ENCODE measurements at regions not wholly inside any gene's neighbourhood (a gene's known extent, or its start where the extent isn't known, plus 50 kb on each side); places are given as distances from the start of the nearest gene placed in this dataset.
"Not testable (repeated sequence)": the region's sequence is repeated elsewhere in the genome, so short reads cannot be mapped to it uniquely, and the experiment has no call there.

DNA sequence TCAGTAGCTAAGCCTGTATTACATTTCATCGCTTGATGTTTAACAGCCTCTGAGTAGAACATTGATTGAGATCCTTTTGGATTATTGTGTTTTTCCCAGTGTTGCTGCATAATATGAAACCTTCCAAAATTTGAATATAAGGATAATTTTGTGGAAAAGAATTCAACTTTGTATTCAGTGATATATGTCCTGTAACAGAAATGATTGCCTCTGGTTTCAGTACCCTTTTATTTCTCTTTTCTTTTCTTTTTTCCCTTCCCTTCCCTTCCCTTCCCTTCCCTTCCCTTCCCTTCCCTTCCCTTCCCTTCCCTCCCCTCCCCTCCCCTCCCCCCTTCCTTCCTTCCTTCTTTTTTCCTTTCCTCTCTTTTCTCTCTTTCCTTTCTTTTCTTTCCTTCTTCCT lies 74.6 kb downstream of the UTRN start:
- DNase-seq (ENCODE audit: low read depth in 2 of 2) = no peak

DNA sequence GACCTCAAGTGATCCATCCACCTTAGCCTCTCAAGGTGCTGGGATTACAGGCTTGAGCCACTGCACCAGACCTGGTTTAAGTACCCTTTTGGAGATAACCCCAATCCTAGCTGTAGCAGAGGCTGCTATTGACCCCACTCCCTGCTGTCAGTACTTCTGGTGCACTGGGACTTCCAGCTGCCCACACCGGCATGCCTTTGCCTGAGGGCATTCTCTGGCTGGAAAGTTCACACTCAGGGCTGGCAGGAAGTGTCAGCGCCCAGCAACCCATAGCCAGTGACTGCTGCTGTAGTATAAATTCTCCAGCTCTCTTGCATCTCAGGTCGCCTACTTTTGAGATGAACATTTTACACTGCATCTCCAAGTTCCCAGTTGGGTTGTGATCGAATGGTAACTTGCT lies 75.3 kb downstream of the UTRN start:
- DNase-seq (ENCODE audit: low read depth in 2 of 2) = no peak

- no peak for DNase-seq (ENCODE audit: low read depth in 2 of 2)
Measured at GRCh38 chr6:144361016-144361415, 75.9 kb downstream of the UTRN start.

DNA sequence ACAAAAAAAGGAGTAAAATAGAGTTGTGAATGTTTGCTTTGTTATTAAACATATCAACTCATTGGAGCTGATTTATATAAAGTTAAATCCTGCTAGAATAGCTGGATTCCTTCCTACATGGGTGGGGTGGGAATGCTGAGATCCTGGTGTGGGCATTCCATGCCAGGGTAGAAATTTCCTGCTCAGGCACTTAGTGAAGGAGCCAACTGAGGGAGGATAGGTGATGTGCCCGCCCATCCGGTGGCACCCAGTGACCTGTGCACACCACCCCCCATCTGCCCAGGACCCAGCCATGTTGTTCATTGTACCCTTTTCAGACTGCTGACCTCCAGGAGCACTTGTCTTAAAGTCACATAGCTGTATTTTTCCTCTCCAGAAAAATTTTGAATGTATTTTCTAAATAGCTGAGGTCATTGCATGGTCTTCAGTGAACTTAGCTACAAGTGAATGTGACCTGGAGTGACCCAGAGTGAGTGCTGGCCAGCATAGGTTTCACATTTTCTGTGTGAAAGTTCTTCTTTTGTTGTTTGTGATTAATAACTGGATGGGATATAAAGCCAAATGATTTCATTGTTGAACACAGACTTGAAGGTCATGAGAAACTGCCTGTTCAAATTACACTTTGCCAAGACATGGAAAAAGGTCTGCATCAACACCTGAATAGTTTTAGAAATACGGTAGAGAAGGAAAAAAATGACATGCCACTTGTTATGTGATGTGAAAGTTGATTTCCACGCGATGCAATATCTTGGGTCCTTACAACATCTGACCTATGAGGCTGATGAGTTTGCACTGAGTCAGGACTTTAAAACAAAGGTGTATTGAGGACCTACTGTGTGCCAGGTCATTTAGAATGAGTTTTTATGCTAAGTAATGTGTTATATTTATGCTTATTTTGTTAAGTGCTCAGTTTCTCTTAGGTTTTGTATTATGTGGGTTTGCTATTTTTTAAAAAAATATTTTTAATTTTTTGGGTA lies 77.2 kb downstream of the UTRN start:
- DNase-seq (ENCODE audit: low read depth in 2 of 2) = no peak

DNA sequence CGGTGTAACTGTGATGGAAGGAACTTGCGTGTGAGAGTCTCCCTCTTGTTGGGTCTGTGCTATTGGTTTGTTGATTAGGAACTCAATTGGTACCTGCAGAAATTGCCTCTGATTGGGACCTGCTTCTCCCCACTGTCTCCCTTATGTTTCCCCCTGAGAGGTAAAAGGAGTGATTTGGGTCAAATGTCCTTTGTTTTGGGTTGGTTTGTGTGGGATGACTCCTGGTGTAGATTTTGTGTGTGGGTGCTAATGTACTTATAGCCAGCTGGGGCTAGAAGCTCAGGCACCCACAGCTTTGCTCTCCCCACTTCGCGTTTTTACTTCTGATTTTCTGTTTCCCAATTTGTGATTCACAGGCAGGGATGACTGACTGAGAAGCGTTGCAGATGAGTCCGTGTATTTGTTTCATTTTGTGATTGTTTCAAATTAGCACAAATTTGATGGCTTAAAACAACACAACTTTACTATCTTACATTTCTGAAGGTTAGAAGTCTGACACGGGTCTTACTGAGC lies 79.1 kb downstream of the UTRN start:
- DNase-seq (ENCODE audit: low read depth in 2 of 2) = no peak

- DNase-seq (ENCODE audit: low read depth in 2 of 2) = no peak
Measured at GRCh38 chr6:144364782-144365181, 79.6 kb downstream of the UTRN start.

GRCh38 chr6:144365271-144365670 lies 80.1 kb downstream of the UTRN start:
- DNase-seq (ENCODE audit: low read depth in 2 of 2) = no peak

DNA sequence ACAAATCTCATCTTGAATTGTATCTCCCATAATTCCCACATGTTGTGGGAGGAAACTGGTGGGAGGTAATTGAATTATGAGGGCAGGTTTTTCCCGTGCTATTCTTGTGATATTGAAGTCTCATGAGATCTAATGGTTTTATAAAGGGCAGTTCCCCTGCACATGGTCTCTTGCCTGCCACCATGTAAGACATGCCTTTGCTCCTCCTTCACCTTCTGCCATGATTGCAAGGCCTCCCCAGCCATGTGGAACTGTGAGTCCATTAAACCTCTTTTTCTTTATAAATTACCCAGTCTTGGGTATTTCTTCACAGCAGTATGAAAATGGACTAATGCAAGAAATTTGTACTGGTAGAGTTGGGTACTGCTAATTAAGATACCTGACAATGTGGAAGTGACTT lies 84.6 kb downstream of the UTRN start:
- not testable (repeated sequence) for DNase-seq (ENCODE audit: low read depth in 2 of 2)

DNA sequence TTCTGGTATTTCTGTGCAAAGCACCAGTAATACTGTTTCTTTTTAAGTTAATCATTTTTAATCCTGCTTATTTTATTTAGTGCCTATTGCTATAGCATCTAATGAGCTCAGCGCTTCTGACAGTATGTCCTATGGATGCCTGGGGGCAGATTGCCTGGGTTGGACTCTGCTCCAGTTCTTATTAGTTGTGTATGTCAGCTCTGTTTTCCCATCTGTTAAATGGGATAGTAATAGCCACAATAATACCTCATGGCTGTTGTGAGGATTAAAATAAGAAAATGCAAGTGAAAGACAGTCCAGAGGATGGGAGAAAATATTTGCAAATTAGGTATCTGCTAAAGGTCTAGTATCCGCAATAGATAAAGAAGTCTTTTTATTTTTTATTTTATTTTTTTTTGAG lies 87.0 kb downstream of the UTRN start:
- no peak for DNase-seq (ENCODE audit: low read depth in 2 of 2)

- DNase-seq (ENCODE audit: low read depth in 2 of 2) = no peak
Measured at GRCh38 chr6:144372611-144373594, 87.8 kb downstream of the UTRN start.

DNA sequence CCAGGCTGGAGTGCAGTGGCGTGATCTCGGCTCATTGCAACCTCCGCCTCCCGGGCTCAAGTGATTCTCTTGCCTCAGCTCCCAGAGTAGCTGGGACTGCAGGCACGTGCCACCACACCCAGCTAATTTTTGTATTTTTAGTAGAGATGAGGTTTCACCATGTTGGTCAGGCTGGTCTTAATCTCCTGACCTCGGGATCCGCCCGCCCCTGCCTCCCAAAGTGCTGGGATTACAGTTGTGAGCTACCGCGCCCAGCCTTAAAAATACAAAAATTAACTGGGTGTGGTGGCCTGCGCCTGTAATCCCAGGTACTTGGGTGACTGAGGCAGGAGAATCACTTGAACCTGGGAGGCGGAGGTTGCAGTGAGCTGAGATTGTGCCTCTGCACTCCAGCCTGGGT lies 89.4 kb downstream of the UTRN start:
- not testable (repeated sequence) for DNase-seq (ENCODE audit: low read depth in 2 of 2)

- no peak for DNase-seq (ENCODE audit: low read depth in 2 of 2)
Measured at GRCh38 chr6:144377586-144378210, 92.6 kb downstream of the UTRN start.

- DNase-seq (ENCODE audit: low read depth in 2 of 2) = no peak
Measured at GRCh38 chr6:144378437-144378836, 93.3 kb downstream of the UTRN start.

DNA sequence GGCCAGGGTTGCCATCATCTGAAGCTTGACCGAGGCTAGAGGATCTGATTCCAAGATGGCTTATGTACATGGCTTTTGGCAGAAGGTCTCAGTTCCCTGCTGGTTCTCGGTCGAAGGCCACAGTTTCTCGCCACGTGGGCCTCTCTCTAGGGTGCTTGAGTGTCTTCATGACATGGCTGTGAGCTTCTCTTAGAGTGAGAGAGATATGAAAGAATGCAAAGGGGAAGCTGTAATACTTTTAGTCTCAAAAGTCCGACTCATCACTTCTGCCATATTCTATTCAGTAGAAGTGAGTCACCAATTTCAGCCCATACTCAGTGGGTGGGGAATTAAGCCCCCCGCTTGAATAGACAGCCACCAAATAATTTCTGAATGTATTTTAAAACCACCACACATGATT lies 94.2 kb downstream of the UTRN start:
- DNase-seq (ENCODE audit: low read depth in 2 of 2) = no peak

DNA sequence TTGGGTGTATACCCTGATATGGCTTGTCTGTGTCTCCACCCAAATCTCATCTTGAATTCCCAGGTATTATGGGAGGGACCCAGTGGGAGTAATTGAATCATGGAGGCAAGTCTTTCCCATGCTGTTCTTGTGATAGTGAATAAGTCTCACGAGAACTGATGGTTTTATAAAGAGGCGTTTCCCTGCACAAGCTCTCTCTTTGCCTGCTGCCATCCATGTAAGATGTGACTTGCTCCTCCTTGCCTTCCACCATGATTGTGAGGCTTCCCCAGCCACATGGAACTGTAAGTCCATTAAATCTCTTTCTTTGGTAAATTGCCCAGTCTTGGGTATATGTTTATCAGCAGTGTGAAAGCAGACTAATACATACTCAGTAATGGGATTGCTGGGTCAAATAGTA lies 96.4 kb downstream of the UTRN start:
- DNase-seq (ENCODE audit: low read depth in 2 of 2) = not testable (repeated sequence)

- no peak for DNase-seq (ENCODE audit: low read depth in 2 of 2)
Measured at GRCh38 chr6:144383336-144383735, 98.2 kb downstream of the UTRN start.

DNA sequence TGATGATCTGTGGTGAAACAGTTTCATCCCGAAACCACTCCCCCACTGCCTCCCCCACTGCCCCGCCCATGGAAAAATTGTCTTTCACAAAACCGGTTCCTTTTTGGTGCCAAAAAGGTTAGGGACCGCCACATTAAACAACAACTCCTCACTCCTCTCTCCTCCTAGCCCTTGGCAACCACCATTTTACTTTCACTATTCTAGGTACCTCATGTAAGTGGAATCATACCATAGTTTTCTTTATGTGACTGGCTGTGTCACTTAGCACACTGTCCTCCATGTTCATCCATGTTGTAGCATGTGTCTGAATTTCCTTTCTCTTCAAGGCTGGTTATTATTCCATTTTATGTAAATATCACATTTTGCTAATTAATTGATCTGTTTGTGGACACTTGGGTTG lies 99.3 kb downstream of the UTRN start:
- DNase-seq (ENCODE audit: low read depth in 2 of 2) = no peak

DNA sequence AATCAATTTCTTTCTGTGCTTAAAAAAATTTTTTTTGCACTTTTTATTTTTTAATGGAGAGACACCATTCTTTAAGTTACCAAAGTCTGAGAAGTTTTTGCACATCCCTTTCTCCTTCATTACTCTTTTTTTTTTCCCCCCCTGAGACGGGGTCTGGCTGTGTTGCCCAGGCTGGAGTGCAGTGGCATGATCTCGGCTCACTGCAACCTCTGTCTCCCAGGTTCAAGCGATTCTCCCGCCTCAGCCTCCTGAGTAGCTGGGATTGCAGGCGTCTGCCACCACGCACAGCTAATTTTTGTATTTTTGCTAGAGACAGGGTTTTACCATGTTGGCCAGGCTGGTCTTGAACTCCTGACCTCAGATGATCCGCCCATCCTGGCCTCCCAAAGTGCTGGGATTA lies 104.3 kb downstream of the UTRN start:
- not testable (repeated sequence) for DNase-seq (ENCODE audit: low read depth in 2 of 2)

GRCh38 chr6:144390202-144390601 lies 105.1 kb downstream of the UTRN start:
- DNase-seq (ENCODE audit: low read depth in 2 of 2) = no peak

DNA sequence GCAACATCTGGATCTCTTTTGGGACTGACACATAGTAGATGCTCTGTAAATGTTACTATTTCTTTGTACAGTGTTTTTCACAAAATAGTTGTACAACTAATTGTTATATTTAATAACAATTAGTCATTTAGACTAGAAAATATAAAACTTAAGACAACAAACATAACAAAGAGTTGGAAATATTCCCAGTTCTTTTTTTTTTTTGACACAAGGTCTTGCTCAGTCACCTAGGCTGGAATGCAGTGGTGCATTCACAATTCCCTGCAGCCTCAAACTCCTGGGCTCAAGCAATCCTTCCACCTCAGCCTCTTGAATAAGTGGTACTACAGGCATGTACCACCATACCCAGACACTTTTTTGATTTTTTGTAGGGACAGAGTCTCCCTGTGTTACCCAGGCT lies 105.8 kb downstream of the UTRN start:
- no peak for DNase-seq (ENCODE audit: low read depth in 2 of 2)

GRCh38 chr6:144392536-144392935 lies 107.4 kb downstream of the UTRN start:
- no peak for DNase-seq (ENCODE audit: low read depth in 2 of 2)

- DNase-seq (ENCODE audit: low read depth in 2 of 2) = no peak
Measured at GRCh38 chr6:144394210-144394609, 109.1 kb downstream of the UTRN start.

All from stimulated activated CD4-positive, alpha-beta T cell treated with anti-CD3 and anti-CD28 coated beads, Interleukin-12 subunit alpha, Interleukin-12 subunit beta, amount 100 ng/mL, for 24 hours (primary cell).